ENCODE measurements at regions not wholly inside any gene's neighbourhood (a gene's known extent, or its start where the extent isn't known, plus 50 kb on each side); places are given as distances from the start of the nearest gene placed in this dataset.

DNA sequence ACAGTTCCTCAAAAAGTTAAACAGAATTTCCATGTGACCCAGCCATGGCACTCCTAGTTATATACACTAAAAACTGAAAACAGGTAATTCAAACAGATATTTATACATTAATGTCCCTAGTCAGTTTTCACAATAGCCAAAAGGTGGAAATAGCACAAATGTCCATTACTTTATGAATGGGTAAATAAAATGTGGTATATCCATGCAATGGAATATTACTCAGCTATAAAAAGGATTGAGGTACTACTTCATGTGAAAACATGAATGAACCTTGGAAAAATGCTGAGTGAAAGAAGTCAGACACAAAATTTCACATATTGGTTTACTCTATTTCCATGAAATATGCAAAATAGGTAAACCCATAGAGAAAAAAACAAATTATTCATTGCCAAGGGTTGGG, 351.8 kb upstream of the AMOT start:
- Histone ChIP-seq H3K9me2 (ENCODE audit: insufficient read depth) (no peaks in the 10 kb centered on the region), H4K20me1 (replicated peaks; ENCODE audit: insufficient read depth) (no peaks in the 10 kb centered on the region), H3K27me3 (ENCODE audit: insufficient read depth) (no peaks in the 10 kb centered on the region), H2AFZ (no peak overlapping the region), H3K4me1 (ENCODE audit: insufficient read depth) (no peaks in the 10 kb centered on the region), H3K27ac (ENCODE audit: low read depth) (no peak overlapping the region), H3K4me3 (no peak overlapping the region), H3K79me2 (replicated peaks; ENCODE audit: insufficient read depth) (no peaks in the 10 kb centered on the region), H3K36me3 (ENCODE audit: insufficient read depth) (no peaks in the 10 kb centered on the region), H3F3A (replicated peaks; ENCODE audit: low read depth) (no peaks in the 10 kb centered on the region), H3K4me2 (no peak overlapping the region)
- no peak for DNase-seq (ENCODE audit: low spot score)
- Mint-ChIP-seq H3K36me3 (ENCODE audit: low read depth) (no peaks in the 10 kb centered on the region), H3K27me3 (ENCODE audit: insufficient read depth, low read depth, poor library complexity) (no peaks in the 10 kb centered on the region), H3K27ac (no peak overlapping the region), H3K9me3 (peaks cover 6% of the 10 kb centered on the region; the same call in 2 of the 3 replicates), H3K4me3 (no peak overlapping the region), H3K4me1 (no peaks in the 10 kb centered on the region)
- ATAC-seq = no peak
- TF ChIP-seq POLR2AphosphoS5 (IDR thresholded peaks at IDR 0.05; ENCODE audit: low read depth) (no peak), CREB1 (CRISPR knock-in tag; IDR thresholded peaks at IDR 0.05; ENCODE audit: low read depth) (no peak), NANOG (IDR thresholded peaks at IDR 0.05; ENCODE audit: borderline replicate concordance) (no peak), ZNF331 (CRISPR knock-in tag; IDR thresholded peaks at IDR 0.05; ENCODE audit: low read depth) (no peak), ETS1 (IDR thresholded peaks at IDR 0.05) (no peak), STAT1 (IDR thresholded peaks at IDR 0.05; ENCODE audit: unreplicated experiment) (no peak), ZNF114 (CRISPR knock-in tag; IDR thresholded peaks at IDR 0.05) (no peak), EZH2 (IDR thresholded peaks at IDR 0.05; ENCODE audit: low read depth, unreplicated experiment) (no peak), JUNB (IDR thresholded peaks at IDR 0.05; ENCODE audit: unreplicated experiment) (no peak), EZH2phosphoT487 (IDR thresholded peaks at IDR 0.05; ENCODE audit: unreplicated experiment) (no peak)
- TF ChIP-seq, protein P1, sequence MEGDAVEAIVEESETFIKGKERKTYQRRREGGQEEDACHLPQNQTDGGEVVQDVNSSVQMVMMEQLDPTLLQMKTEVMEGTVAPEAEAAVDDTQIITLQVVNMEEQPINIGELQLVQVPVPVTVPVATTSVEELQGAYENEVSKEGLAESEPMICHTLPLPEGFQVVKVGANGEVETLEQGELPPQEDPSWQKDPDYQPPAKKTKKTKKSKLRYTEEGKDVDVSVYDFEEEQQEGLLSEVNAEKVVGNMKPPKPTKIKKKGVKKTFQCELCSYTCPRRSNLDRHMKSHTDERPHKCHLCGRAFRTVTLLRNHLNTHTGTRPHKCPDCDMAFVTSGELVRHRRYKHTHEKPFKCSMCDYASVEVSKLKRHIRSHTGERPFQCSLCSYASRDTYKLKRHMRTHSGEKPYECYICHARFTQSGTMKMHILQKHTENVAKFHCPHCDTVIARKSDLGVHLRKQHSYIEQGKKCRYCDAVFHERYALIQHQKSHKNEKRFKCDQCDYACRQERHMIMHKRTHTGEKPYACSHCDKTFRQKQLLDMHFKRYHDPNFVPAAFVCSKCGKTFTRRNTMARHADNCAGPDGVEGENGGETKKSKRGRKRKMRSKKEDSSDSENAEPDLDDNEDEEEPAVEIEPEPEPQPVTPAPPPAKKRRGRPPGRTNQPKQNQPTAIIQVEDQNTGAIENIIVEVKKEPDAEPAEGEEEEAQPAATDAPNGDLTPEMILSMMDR (conservative IDR thresholded peaks at IDR 0.05; ENCODE audit: low read depth in 2 of 2) = no peak
- TF ChIP-seq, protein P2, sequence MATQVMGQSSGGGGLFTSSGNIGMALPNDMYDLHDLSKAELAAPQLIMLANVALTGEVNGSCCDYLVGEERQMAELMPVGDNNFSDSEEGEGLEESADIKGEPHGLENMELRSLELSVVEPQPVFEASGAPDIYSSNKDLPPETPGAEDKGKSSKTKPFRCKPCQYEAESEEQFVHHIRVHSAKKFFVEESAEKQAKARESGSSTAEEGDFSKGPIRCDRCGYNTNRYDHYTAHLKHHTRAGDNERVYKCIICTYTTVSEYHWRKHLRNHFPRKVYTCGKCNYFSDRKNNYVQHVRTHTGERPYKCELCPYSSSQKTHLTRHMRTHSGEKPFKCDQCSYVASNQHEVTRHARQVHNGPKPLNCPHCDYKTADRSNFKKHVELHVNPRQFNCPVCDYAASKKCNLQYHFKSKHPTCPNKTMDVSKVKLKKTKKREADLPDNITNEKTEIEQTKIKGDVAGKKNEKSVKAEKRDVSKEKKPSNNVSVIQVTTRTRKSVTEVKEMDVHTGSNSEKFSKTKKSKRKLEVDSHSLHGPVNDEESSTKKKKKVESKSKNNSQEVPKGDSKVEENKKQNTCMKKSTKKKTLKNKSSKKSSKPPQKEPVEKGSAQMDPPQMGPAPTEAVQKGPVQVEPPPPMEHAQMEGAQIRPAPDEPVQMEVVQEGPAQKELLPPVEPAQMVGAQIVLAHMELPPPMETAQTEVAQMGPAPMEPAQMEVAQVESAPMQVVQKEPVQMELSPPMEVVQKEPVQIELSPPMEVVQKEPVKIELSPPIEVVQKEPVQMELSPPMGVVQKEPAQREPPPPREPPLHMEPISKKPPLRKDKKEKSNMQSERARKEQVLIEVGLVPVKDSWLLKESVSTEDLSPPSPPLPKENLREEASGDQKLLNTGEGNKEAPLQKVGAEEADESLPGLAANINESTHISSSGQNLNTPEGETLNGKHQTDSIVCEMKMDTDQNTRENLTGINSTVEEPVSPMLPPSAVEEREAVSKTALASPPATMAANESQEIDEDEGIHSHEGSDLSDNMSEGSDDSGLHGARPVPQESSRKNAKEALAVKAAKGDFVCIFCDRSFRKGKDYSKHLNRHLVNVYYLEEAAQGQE (IDR thresholded peaks at IDR 0.05; ENCODE audit: unreplicated experiment) = no peak
- TF ChIP-seq, protein P3, sequence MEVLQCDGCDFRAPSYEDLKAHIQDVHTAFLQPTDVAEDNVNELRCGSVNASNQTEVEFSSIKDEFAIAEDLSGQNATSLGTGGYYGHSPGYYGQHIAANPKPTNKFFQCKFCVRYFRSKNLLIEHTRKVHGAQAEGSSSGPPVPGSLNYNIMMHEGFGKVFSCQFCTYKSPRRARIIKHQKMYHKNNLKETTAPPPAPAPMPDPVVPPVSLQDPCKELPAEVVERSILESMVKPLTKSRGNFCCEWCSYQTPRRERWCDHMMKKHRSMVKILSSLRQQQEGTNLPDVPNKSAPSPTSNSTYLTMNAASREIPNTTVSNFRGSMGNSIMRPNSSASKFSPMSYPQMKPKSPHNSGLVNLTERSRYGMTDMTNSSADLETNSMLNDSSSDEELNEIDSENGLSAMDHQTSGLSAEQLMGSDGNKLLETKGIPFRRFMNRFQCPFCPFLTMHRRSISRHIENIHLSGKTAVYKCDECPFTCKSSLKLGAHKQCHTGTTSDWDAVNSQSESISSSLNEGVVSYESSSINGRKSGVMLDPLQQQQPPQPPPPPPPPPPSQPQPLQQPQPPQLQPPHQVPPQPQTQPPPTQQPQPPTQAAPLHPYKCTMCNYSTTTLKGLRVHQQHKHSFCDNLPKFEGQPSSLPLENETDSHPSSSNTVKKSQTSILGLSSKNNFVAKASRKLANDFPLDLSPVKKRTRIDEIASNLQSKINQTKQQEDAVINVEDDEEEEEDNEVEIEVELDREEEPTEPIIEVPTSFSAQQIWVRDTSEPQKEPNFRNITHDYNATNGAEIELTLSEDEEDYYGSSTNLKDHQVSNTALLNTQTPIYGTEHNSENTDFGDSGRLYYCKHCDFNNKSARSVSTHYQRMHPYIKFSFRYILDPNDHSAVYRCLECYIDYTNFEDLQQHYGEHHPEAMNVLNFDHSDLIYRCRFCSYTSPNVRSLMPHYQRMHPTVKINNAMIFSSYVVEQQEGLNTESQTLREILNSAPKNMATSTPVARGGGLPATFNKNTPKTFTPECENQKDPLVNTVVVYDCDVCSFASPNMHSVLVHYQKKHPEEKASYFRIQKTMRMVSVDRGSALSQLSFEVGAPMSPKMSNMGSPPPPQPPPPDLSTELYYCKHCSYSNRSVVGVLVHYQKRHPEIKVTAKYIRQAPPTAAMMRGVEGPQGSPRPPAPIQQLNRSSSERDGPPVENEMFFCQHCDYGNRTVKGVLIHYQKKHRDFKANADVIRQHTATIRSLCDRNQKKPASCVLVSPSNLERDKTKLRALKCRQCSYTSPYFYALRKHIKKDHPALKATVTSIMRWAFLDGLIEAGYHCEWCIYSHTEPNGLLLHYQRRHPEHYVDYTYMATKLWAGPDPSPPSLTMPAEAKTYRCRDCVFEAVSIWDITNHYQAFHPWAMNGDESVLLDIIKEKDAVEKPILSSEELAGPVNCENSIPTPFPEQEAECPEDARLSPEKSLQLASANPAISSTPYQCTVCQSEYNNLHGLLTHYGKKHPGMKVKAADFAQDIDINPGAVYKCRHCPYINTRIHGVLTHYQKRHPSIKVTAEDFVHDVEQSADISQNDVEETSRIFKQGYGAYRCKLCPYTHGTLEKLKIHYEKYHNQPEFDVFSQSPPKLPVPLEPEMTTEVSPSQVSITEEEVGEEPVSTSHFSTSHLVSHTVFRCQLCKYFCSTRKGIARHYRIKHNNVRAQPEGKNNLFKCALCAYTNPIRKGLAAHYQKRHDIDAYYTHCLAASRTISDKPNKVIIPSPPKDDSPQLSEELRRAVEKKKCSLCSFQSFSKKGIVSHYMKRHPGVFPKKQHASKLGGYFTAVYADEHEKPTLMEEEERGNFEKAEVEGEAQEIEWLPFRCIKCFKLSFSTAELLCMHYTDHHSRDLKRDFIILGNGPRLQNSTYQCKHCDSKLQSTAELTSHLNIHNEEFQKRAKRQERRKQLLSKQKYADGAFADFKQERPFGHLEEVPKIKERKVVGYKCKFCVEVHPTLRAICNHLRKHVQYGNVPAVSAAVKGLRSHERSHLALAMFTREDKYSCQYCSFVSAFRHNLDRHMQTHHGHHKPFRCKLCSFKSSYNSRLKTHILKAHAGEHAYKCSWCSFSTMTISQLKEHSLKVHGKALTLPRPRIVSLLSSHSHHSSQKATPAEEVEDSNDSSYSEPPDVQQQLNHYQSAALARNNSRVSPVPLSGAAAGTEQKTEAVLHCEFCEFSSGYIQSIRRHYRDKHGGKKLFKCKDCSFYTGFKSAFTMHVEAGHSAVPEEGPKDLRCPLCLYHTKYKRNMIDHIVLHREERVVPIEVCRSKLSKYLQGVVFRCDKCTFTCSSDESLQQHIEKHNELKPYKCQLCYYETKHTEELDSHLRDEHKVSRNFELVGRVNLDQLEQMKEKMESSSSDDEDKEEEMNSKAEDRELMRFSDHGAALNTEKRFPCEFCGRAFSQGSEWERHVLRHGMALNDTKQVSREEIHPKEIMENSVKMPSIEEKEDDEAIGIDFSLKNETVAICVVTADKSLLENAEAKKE (CRISPR knock-in tag; IDR thresholded peaks at IDR 0.05) = no peak

All from GM23338 (cell line).